Activated T-helper 1 cell treated with anti-CD3 and anti-CD28 coated beads, Interleukin-2, amount 50 U/mL, for 16 hours (primary cell): ENCODE measurements at regions not wholly inside any gene's neighbourhood (a gene's known extent, or its start where the extent isn't known, plus 50 kb on each side); places are given as distances from the start of the nearest gene placed in this dataset.

Source experiments
- DNase-seq, 2 donors: peaks; one replicate each; pipeline ENCODE4 v3.0.0-alpha.2; 2020; ENCODE audit warnings: low read depth in 1 of 2, low spot score in 1 of 2

- DNase-seq, result no peak
Observed at GRCh38 chr14:87014856-87015255, 978.1 kb downstream of the GALC start.

GRCh38 chr14:87013583-87013982 lies 979.4 kb downstream of the GALC start:
- DNase-seq, result no peak

DNA sequence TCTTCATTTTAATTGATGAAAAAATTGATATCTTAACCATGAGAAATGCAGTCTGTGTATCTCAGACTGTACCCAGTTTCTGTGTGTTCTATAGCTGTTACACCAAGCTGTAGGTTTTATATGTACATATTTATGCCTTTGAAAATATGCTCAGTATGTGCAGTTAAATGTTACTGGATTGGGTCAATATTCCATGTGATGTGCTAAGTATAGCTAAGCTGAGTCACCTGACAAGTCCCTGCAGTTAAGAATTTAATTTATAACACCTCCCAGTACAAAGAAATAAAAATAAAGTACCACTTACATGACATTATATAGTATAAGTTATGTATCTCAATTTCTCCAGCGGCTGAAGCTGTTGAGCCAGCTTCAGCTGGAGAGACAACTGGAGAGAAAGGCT lies 984.0 kb downstream of the GALC start:
- no peak for DNase-seq

GRCh38 chr14:87005280-87005679 lies 987.7 kb downstream of the GALC start:
- no peak for DNase-seq

DNA sequence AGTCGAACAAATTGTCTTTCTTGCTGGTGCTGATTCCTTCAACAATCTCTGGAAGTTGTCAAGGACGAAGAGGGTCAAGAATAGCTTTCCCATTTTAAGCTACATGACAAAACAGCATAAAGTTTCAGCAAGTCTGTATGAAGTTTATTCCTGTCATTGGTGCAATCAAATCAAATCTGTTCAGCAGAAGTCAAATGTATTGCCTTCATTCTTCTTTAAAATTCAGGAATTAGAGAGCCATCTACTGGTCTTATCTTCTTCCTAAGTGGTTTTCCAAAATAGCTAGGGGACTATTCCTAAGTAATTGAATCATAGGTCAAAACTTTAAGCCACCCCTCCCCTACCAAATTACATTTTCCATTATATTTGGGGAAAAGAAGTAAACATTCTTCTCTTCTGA lies 990.2 kb downstream of the GALC start:
- DNase-seq, result no peak

GRCh38 chr14:87001333-87001732 lies 991.6 kb downstream of the GALC start:
- no peak for DNase-seq

DNA sequence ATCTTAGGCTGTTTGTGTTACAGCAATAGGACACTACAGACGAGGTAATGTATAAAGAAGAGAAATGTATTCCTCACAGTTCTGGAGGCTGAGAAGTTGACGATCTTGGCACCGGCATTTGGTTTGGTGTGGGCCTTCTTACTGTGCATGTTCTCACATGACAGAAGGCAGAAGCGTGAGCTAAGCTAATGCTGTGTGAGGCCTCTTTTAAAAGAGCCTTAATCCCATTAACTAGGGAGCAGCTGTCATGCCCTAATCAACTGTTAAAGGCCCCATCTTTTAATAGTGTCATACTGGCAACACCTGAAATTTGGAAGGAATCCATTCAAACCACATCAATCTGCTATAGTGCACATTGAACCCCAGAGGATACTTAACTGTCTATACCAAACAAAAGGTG lies 992.9 kb downstream of the GALC start:
- DNase-seq, result no peak

- DNase-seq, result no peak
Observed at GRCh38 chr14:86999036-86999435, 993.9 kb downstream of the GALC start.

- no peak for DNase-seq
Observed at GRCh38 chr14:86997271-86997670, 995.7 kb downstream of the GALC start.

DNA sequence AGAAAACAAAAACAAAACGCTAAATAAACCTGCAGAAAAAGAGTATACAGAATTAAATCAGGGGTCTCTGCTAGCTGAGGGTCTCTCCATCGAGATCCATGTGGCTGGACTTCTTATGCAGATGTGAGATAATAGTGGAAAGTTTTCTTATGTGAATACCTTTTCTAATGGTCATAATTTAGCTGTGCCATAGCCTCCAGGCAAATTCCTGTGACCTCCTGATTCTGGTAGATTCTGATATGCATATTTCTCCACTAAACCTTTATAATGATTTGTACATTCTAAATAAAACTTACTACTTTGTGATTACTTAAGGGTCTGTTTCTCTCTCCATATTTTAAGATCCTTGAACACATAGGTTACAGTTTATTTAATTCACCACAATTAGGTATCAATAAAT lies 1002.6 kb downstream of the GALC start:
- no peak for DNase-seq

DNA sequence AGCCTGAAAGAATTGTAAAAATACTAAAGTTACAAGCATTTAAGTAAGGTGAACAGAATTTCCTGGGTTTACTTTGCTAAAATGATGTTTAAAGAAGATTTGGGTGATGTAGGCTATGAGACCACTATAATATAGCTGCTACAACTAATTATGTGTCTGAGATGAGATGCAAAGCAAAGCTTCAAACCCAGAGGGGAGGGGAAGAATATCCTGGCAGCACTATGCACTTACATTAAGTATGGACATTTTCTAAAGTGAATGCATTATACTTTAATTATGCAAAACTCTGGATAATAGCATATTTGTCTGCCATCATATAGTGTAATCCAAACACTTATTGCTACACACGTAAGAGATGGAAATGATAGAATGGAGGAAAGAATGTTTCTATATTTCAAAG lies 1003.7 kb downstream of the GALC start:
- DNase-seq, result no peak

GRCh38 chr14:86987966-86988365 lies 1005.0 kb downstream of the GALC start:
- no peak for DNase-seq

DNA sequence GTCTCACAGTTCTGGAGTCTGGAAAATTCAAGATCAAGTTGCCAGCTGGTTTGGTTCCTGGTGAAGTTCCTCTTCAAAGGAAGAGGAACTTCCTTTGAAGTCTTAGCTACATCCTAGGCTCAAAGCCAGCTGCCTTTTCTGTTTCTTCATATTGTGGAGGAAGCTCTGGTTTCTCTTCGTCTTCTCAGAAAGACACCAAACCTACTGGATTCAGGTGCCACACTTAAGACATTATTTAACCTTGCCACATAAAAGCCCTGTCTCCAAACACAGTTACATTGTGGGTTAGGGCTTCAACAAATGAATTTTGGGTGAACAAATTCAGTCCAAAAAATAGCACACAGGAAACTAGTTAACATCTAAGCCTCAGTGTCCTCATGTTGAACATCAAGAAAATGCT lies 1019.8 kb downstream of the GALC start:
- DNase-seq, result no peak

GRCh38 chr14:86971292-86971691 lies 1021.7 kb downstream of the GALC start:
- no peak for DNase-seq

- no peak for DNase-seq
Observed at GRCh38 chr14:86961106-86961716, 1031.8 kb downstream of the GALC start.

DNA sequence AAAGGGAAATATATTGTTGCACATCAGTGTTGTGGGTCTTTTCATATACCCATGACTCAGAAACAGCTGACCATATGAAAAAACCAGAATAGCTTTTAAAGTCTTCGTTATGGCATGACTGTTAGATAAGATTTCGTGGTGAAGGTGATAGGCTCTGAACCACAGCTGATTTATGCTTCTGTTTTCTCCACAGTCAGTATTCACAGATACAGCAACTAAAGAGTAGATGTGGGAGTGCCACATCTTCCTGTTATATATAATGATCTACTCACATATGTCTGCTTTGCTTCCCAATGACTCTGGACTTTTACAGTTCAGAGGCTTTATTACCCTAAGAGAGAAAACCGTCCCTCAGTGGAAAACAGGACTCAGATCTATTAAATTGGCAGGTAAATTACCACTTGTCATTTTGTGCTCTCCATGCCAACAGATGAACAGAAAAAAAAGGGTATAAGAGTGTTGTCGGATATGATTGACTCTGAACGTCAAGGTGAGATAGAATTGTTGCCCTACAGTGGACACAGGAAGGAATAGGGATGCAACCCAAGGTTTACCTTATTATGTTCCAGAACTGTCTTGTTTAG lies 1037.1 kb downstream of the GALC start:
- DNase-seq, result no peak

DNA sequence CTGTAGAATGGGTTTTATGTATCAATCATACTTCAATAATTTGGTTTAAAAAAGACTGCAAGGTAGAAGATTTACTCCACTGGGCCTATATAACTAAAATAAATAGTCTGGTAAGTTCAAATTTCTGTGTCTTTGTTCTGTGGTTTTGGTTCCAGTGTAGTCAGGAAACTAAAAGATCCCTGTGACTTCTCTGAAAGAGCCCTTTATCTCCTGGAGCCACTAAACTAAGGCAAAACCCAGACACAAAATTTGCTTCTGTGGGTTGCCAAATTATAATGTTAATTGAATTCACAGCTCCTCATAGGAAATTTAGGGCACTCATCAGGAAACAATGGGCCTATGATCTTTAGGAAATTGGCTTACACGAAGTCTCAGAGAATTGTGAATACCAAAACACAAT lies 1038.4 kb downstream of the GALC start:
- DNase-seq, result no peak

DNA sequence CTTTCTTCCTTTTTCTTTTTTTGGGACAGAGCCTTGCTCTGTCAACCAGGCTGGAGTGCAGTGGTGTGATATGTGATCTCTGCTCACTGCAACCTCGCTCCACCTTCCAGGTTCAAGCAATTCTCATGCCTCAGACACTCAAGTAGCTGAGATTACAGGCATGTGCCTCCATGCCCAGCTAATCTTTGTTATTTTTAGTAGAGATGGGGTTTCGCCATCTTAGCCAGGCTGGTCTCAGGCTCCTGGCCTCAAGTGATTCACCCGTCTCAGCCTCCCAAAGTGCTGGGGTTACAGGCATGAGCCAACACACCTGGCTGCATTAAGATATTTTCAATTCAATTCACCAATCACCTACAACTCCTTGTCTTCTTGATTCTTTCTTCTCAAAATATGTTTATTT lies 1046.5 kb downstream of the GALC start:
- no peak for DNase-seq

GRCh38 chr14:86944434-86944833 lies 1048.5 kb downstream of the GALC start:
- DNase-seq, result no peak

GRCh38 chr14:86943391-86944365 lies 1049.3 kb downstream of the GALC start:
- no peak for DNase-seq

GRCh38 chr14:86942936-86943335 lies 1050.0 kb downstream of the GALC start:
- DNase-seq, result no peak

DNA sequence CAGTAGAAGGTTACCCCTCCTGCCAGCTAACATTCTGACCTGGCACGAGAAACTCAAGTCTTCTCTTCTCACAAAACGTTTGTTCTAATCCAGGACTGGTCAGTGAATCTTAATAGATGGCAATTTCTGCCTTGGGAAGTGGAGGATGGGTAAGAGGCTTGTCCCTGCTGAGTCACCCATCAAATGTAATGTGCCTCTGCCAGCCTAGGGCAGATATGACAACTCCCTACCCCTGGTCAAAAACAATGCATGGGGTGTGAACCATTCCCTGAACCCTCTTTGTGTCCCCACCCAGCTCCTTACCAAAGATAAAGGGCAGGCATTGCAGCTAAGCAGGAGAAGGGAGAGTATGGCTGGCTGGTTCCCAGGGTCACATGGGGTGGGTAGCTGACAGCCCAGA lies 1052.9 kb downstream of the GALC start:
- no peak for DNase-seq
